ENCODE measurements at regions not wholly inside any gene's neighbourhood (a gene's known extent, or its start where the extent isn't known, plus 50 kb on each side); places are given as distances from the start of the nearest gene placed in this dataset.

DNA sequence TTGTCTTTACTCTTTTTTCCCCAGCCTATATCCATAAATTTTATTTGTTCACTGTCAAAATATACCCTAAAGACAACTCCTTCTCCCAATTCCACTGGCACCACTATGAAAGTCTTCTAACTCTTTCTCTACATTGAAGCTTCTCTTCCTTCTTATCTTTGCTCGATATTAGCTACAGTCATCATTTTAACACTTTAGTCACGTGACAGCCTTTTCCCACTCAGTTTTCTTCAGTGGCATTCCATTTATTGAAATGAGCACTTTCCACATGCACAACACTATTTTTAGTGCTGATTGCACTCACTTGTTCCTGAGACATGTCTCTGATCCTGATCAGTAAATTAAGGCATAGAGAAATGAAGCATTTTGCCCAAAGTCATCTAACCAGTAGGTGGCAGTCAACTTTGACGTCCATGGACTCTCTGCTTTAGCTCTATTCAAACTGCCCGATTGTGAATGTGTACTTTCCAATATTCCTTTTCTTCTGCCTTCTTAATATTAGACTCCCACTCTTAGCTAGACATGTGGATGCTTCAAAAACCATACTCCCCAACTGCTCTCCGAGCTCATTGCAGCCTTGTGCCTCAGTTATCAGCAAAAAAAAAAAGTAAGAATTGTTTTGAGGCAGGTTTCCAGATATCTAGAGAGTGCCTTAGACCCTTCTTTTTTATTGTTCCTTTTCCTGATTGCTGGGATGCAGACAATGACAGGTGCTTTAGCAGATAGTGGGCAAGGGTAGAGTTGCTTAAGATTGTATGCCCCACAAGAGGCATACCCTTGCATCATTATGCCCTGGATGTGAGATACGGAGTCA, 394.4 kb upstream of the ADGRL3 start:
- ChIA-PET POLR2A (ENCODE audit: low non-redundant PET) (no interaction called here), CTCF (interaction anchor here (0.5 to 1.3 kb wide), 6 partner anchors 13 to 1838 kb away, joined by 3 to 4 read pairs (median 3); no protein-coding TSS in a partner anchor)
- no peak overlapping the region for H3K27ac ChIP-seq
- DNase-seq (ENCODE audit: low spot score): peak; percentile 7
- TF ChIP-seq, protein P1, sequence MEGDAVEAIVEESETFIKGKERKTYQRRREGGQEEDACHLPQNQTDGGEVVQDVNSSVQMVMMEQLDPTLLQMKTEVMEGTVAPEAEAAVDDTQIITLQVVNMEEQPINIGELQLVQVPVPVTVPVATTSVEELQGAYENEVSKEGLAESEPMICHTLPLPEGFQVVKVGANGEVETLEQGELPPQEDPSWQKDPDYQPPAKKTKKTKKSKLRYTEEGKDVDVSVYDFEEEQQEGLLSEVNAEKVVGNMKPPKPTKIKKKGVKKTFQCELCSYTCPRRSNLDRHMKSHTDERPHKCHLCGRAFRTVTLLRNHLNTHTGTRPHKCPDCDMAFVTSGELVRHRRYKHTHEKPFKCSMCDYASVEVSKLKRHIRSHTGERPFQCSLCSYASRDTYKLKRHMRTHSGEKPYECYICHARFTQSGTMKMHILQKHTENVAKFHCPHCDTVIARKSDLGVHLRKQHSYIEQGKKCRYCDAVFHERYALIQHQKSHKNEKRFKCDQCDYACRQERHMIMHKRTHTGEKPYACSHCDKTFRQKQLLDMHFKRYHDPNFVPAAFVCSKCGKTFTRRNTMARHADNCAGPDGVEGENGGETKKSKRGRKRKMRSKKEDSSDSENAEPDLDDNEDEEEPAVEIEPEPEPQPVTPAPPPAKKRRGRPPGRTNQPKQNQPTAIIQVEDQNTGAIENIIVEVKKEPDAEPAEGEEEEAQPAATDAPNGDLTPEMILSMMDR (conservative IDR thresholded peaks at IDR 0.05; ENCODE audit: low read depth): peak; percentile 25; the same call in 1 of the 2 replicates

DNA sequence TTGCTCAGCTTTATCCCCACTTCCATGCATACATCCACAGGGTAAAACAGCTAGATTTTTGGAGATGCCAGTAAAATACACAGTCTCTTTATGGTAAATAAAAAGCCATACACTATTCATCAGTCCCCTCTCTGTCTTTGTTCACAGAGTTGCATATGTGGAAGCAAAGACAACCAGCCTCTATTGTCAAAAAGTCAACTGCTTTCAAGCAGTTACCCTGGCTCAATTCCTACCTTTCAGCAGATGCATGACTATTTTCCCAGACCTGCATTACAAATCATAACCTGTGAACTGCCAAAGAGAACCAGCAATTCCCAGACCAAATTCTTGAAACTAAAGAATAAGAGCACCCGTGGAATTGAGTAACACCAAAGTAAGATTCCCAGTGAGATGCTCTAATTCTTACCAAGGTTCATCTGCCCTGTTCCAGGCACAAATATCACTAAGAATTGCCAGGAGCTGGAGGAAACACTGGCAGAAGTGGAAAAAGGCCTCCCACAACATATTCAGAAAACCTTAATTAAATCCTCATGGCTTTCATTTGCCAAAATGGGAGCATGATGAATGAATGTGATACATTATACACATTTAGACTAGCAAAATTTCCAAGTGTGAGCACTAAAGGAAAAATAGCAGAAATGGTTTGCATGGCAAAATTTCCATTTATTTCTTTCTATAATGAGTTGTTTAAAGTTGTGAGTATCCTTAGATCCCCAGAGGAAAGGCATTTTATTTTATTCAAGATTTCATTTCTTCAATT, 391.2 kb upstream of the ADGRL3 start:
- TF ChIP-seq, protein P1 (conservative IDR thresholded peaks at IDR 0.05; ENCODE audit: low read depth): no peak
- H3K27ac ChIP-seq: no peak overlapping the region
- ChIA-PET POLR2A (ENCODE audit: low non-redundant PET) (no interaction called here), CTCF (no interaction called here)
- no peak for DNase-seq (ENCODE audit: low spot score)

DNA sequence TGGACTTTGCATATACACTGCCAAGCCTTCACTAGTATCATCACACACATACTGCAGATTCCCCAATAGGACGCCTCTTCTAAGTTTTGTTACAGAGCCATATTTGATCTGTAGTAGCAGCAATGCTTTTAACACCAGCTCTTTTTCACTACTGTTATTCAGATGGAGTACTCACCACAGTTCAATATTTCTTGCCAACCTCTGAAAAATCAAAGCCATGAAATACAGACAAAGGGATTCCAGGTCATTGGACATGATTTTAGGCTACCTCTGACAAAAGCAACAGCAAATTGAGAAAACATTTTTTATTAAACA, 390.7 kb upstream of the ADGRL3 start:
- ChIA-PET CTCF (no interaction called here), POLR2A (ENCODE audit: low non-redundant PET) (no interaction called here)
- DNase-seq (ENCODE audit: low spot score): no peak
- H3K27ac ChIP-seq: no peak overlapping the region
- TF ChIP-seq, protein P1 (conservative IDR thresholded peaks at IDR 0.05; ENCODE audit: low read depth): no peak

DNA sequence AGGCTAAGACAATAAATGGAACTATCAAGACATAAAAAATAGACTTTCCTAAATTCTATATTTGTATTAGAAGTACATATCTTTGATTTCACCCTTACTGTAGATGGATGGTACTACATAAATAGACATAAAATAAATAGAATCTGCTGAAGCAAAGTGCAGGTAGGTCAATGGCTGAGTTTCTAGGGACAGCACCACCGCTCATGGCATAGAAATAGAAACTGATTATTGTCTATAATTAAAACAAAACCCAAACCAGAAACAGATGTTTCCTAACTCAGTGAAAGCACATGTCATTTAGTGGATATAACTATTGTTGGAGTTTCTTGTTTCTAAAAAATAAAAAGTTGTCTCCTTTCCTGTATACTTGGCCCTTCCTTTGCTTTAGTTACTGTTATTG, 387.3 kb upstream of the ADGRL3 start:
- DNase-seq (ENCODE audit: low spot score): no peak
- H3K27ac ChIP-seq: no peak overlapping the region
- TF ChIP-seq, protein P1 (conservative IDR thresholded peaks at IDR 0.05; ENCODE audit: low read depth): no peak
- CTCF ChIA-PET: interaction anchor here (0.7 kb wide), 1 partner anchor 408 kb away, joined by 3 read pairs; no protein-coding TSS in a partner anchor
- POLR2A ChIA-PET (ENCODE audit: low non-redundant PET): no interaction called here

DNA sequence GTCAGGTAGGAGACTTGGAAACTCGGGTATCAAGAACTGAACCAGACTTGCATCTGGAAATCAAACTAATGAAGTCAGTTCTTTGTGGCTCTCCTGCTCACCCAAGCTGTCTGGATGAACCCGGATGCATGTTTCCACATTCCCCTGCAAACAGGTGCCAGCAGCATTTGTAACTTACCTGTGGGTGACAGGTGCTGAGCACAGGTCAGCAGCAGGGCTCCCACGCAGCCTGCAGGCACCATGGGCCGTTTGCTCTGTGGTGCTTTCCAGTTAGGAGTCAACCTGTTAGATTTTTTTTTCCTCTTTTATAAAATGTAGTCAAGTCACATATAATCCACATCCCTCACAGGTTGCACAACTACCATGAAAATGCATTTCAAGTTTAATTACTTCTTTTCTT, 385.6 kb upstream of the ADGRL3 start:
- TF ChIP-seq, protein P1 (conservative IDR thresholded peaks at IDR 0.05; ENCODE audit: low read depth): no peak
- no peak for DNase-seq (ENCODE audit: low spot score)
- H3K27ac ChIP-seq: no peak overlapping the region
- CTCF ChIA-PET: no interaction called here
- POLR2A ChIA-PET (ENCODE audit: low non-redundant PET): no interaction called here

DNA sequence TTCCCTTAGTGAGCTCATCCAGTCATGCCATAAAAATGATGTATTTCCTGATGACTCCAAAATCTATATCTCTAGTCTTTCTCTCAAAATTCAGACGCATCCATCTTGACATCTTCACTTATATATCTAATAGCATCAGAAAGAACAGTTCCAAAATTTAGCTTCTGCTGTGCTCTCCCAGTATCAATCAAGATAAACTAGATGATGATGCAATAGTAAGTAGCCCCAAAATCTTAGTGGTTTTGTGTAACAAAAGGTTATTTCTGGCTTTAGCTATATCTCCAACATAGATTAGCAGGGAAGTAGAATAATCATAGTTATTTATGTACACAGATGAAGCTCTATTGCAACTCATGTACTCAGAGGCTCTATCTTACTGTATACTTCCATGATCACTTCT, 382.5 kb upstream of the ADGRL3 start:
- DNase-seq (ENCODE audit: low spot score): no peak
- TF ChIP-seq, protein P1 (conservative IDR thresholded peaks at IDR 0.05; ENCODE audit: low read depth): no peak
- POLR2A ChIA-PET (ENCODE audit: low non-redundant PET): no interaction called here
- CTCF ChIA-PET: no interaction called here
- H3K27ac ChIP-seq: no peak overlapping the region

Data from RWPE1 (cell line).